HCT116 (cell line): ENCODE measurements at regions not wholly inside any gene's neighbourhood (a gene's known extent, or its start where the extent isn't known, plus 50 kb on each side); places are given as distances from the start of the nearest gene placed in this dataset.

ENCODE experiments used
- ATAC-seq: fragments of 200-7000 bp; cut with Tn5 transposase; 2 replicates; pipeline ENCODE4 v1.9.1; 2020; ENCODE audit warnings: mild to moderate bottlenecking, moderate library complexity
- BruUV-seq: library from RNA; stranded (reverse); fragments of 400-500 nt; replicated peaks from 2 replicates; lab custom pipeline; 2021; lab: Mats Ljungman, UMichigan
- CTCF ChIA-PET: fragments of 300-600 bp; sonication (Branson Sonifier 250); formaldehyde crosslinking; loops from one replicate; lab custom pipeline; 2021; ENCODE audit warnings: antibody characterized with exemption; lab: Charles Lee
- POLR2A ChIA-PET: fragments of 300-600, 350-600 bp; sonication (Branson Sonifier 250); formaldehyde crosslinking; loops from one replicate; lab custom pipeline; 2021; ENCODE audit warnings: antibody characterized with exemption; lab: Charles Lee
- RAD21 ChIA-PET, 2 experiments: fragments of 300-600 bp; sonication (Branson Sonifier 250); formaldehyde crosslinking; loops; one replicate each; lab custom pipeline; 2023; ENCODE audit warnings: low total read pairs in 2 of 2; ENCODE audit not compliant: uncharacterized antibody in 2 of 2, unreplicated experiment in 2 of 2, low non-redundant PET in 1 of 2; lab: Charles Lee
- DNase-seq: peaks from one replicate; pipeline ENCODE4 v3.0.0-alpha.2; 2010; ENCODE audit warnings: low read depth, low spot score
- H2AFZ ChIP-seq: fragments of 200-600 bp; shearing (Covaris generic), sonication (generic); 2 replicates; pipeline ENCODE4 v1.6.1; 2017; ENCODE audit warnings: low read depth, mixed run types, mixed read lengths, antibody characterized with exemption, low read length; ENCODE audit not compliant: poor library complexity, severe bottlenecking
- H3K27ac ChIP-seq: 2 replicates; pipeline ENCODE4 v1.5.1; 2012; ENCODE audit warnings: low read depth, low read length
- H3K27me3 ChIP-seq: fragments of 200-600 bp; sonication (generic); 2 replicates; pipeline ENCODE4 v1.6.1; 2016; ENCODE audit warnings: mixed run types, low read length, mixed read lengths; ENCODE audit not compliant: insufficient read depth
- H3K36me3 ChIP-seq, 2 experiments: fragments of 200-500 bp in 1 of 2; fragments of 200-600 bp in 1 of 2; sonication (Bioruptor generic) in 1 of 2; sonication (generic) in 1 of 2; 2 replicates each; pipeline versions ENCODE4 v1.5.1 to v1.6.1; 2014 to 2016; ENCODE audit warnings: low read length in 2 of 2, inconsistent platforms in 1 of 2, mixed read lengths in 1 of 2, mixed run types in 1 of 2; ENCODE audit not compliant: insufficient read depth in 2 of 2, control insufficient read depth in 1 of 2
- H3K4me1 ChIP-seq, 2 experiments: fragments of 200-600 bp in 1 of 2; sonication (generic) in 1 of 2; 2 replicates each; pipeline versions ENCODE4 v1.5.1 to v1.6.1; 2012 to 2017; ENCODE audit warnings: low read length in 2 of 2, inconsistent platforms in 1 of 2, mild to moderate bottlenecking in 1 of 2, mixed read lengths in 1 of 2, mixed run types in 1 of 2, moderate library complexity in 1 of 2; ENCODE audit not compliant: insufficient read depth in 2 of 2, control insufficient read depth in 1 of 2
- H3K4me2 ChIP-seq: fragments of 200-600 bp; sonication (generic); 2 replicates; pipeline ENCODE4 v1.6.1; 2017; ENCODE audit warnings: mixed run types, low read length, mixed read lengths
- H3K4me3 ChIP-seq, 2 experiments: fragments of 200-600 bp in 1 of 2; sonication (generic) in 1 of 2; replicated peaks in 1 of 2; 2 replicates each; pipeline ENCODE4 v1.5.1; 2011 to 2016; ENCODE audit warnings: low read length in 2 of 2, control low read depth in 1 of 2, low read depth in 1 of 2, mild to moderate bottlenecking in 1 of 2, mixed read lengths in 1 of 2, mixed run types in 1 of 2
- H3K79me2 ChIP-seq: fragments of 200-600 bp; sonication (generic); 2 replicates; pipeline ENCODE4 v1.6.1; 2017; ENCODE audit warnings: mild to moderate bottlenecking, mixed run types, low read length, moderate library complexity, mixed read lengths; ENCODE audit not compliant: insufficient read depth
- H3K9ac ChIP-seq: fragments of 200-600 bp; sonication (generic); 2 replicates; pipeline ENCODE4 v1.6.1; 2016; ENCODE audit warnings: low read length, mixed read lengths
- H3K9me2 ChIP-seq: fragments of 200-600 bp; sonication (generic), shearing (Covaris generic); 2 replicates; pipeline ENCODE4 v1.6.1; 2017; ENCODE audit warnings: mixed run types, mild to moderate bottlenecking, moderate library complexity; ENCODE audit not compliant: insufficient read depth
- H3K9me3 ChIP-seq, 2 experiments: fragments of 200-500 bp in 1 of 2; fragments of 200-600 bp in 1 of 2; sonication (Bioruptor generic) in 1 of 2; sonication (generic) in 1 of 2; 2 replicates each; pipeline ENCODE4 v1.6.1; 2014 to 2017; ENCODE audit warnings: low read length in 2 of 2, mixed read lengths in 2 of 2, inconsistent platforms in 1 of 2, low read depth in 1 of 2, mild to moderate bottlenecking in 1 of 2, mixed run types in 1 of 2, moderate library complexity in 1 of 2; ENCODE audit not compliant: control insufficient read depth in 1 of 2, insufficient read depth in 1 of 2
- H4K20me1 ChIP-seq: fragments of 200-600 bp; sonication (generic), shearing (Covaris generic); 2 replicates; pipeline ENCODE4 v1.6.1; 2017; ENCODE audit warnings: mixed run types, mild to moderate bottlenecking, moderate library complexity; ENCODE audit not compliant: insufficient read depth
- ATF3 ChIP-seq: IDR thresholded peaks from 2 replicates; pipeline ENCODE4 v1.6.1; 2012
- EGR1 ChIP-seq: IDR thresholded peaks from 2 replicates; pipeline ENCODE4 v1.6.1; 2012; ENCODE audit warnings: low read depth
- POLR2A ChIP-seq: IDR thresholded peaks from 2 replicates; pipeline ENCODE4 v1.7.0; 2011; ENCODE audit warnings: borderline replicate concordance; ENCODE audit not compliant: insufficient read depth, insufficient read length; ENCODE audit errors: extremely low read depth
- RAD21 ChIP-seq: IDR thresholded peaks from 2 replicates; pipeline ENCODE4 v1.6.1; 2012; ENCODE audit warnings: low read depth, mild to moderate bottlenecking
- SIN3A ChIP-seq: IDR thresholded peaks from 2 replicates; pipeline ENCODE4 v1.6.1; 2012; ENCODE audit warnings: low read depth
- TCF7L2 ChIP-seq: IDR thresholded peaks from 2 replicates; pipeline ENCODE4 v1.7.0; 2011; ENCODE audit warnings: borderline replicate concordance, inconsistent platforms; ENCODE audit not compliant: insufficient read depth, insufficient read length; ENCODE audit errors: extremely low read depth
- ZBTB33 ChIP-seq: IDR thresholded peaks from 2 replicates; pipeline ENCODE4 v1.6.1; 2011; ENCODE audit warnings: mild to moderate bottlenecking, low read length, moderate library complexity; ENCODE audit not compliant: insufficient replicate concordance; ENCODE audit errors: extremely low read depth
- ZNF274 ChIP-seq: fragments of 200-500 bp; sonication (Bioruptor generic); IDR thresholded peaks from 2 replicates; pipeline ENCODE4 v1.6.1; 2014; ENCODE audit warnings: mild to moderate bottlenecking, low read depth, low read length, inconsistent platforms
- intact Hi-C: fragments of 100-400 bp; cut with micrococcal nuclease; formaldehyde crosslinking; loops from 2 replicates; pipeline ENCODE4 v1.10.0; 2022

GRCh38 chr1:209156991-209157390 lies 426.5 kb upstream of the CAMK1G start:
- BruUV-seq = no TSS peak

More at GRCh38 chr1:209156991-209157390, 426.5 kb upstream of the CAMK1G start:
- no peak for TF ChIP-seq ZBTB33
- no peak for TF ChIP-seq SIN3A
- no peak for TF ChIP-seq ATF3
- TF ChIP-seq EGR1 = no peak
- TF ChIP-seq POLR2A = no peak
- TF ChIP-seq TCF7L2 = no peak
- no peak for TF ChIP-seq ZNF274
- TF ChIP-seq RAD21 = no peak
- H2AFZ ChIP-seq = no peak overlapping the region
- intact Hi-C loops = no loop called here
- no peaks in the 10 kb centered on the region for H3K79me2 ChIP-seq
- ChIA-PET POLR2A (no interaction called here), CTCF (no interaction called here), RAD21 (no interaction called here)
- H3K36me3 ChIP-seq = no peaks in the 10 kb centered on the region
- DNase-seq (no peak), ATAC-seq (no peak)
- H3K4me1 ChIP-seq = no peaks in the 10 kb centered on the region
- H3K9me3 ChIP-seq = no peaks in the 10 kb centered on the region
- H3K27me3 ChIP-seq = peaks cover 10% of the 10 kb centered on the region; the same call in 1 of the 2 replicates
- no peak overlapping the region for H3K4me2 ChIP-seq
- no peak overlapping the region for H3K9ac ChIP-seq
- H3K9me2 ChIP-seq = no peaks in the 10 kb centered on the region
- H3K27ac ChIP-seq = no peak overlapping the region
- H4K20me1 ChIP-seq = no peaks in the 10 kb centered on the region
- H3K4me3 ChIP-seq = no peak overlapping the region
